ENCODE measurements at regions not wholly inside any gene's neighbourhood (a gene's known extent, or its start where the extent isn't known, plus 50 kb on each side); places are given as distances from the start of the nearest gene placed in this dataset.

GRCh38 chr5:2178528-2178927, 295.8 kb upstream of the IRX4 start:
- Histone ChIP-seq H3F3A (ENCODE audit: insufficient read depth, low read length) (no peaks in the 10 kb centered on the region), H3K9ac (ENCODE audit: low read length) (no peak overlapping the region), H4K20me1 (ENCODE audit: insufficient read depth, low read length) (no peaks in the 10 kb centered on the region), H3K9me3 (replicated peaks; ENCODE audit: insufficient read depth, low read length) (no peaks in the 10 kb centered on the region), H3K27me3 (replicated peaks; ENCODE audit: insufficient read depth, low read length) (no peaks in the 10 kb centered on the region), H3K4me2 (ENCODE audit: low read depth, low read length) (no peak overlapping the region), H3K9me2 (replicated peaks; ENCODE audit: insufficient read depth, low read length) (no peaks in the 10 kb centered on the region), H3K27ac (ENCODE audit: low read length) (no peak overlapping the region), H3K4me3 (ENCODE audit: low read length) (no peak overlapping the region), H3K36me3 (replicated peaks; ENCODE audit: insufficient read depth, low read length) (no peaks in the 10 kb centered on the region), H2AFZ (ENCODE audit: low read length) (no peak overlapping the region), H3K79me2 (ENCODE audit: low read length) (no peaks in the 10 kb centered on the region), H3K4me1 (ENCODE audit: low read length) (no peaks in the 10 kb centered on the region)
- TF ChIP-seq EZH2 (optimal IDR thresholded peaks at IDR 0.05; ENCODE audit: low read depth, low read length) (no peak), EZH2phosphoT487 (IDR thresholded peaks at IDR 0.05; ENCODE audit: low read length) (no peak)
- TF ChIP-seq, protein P1, sequence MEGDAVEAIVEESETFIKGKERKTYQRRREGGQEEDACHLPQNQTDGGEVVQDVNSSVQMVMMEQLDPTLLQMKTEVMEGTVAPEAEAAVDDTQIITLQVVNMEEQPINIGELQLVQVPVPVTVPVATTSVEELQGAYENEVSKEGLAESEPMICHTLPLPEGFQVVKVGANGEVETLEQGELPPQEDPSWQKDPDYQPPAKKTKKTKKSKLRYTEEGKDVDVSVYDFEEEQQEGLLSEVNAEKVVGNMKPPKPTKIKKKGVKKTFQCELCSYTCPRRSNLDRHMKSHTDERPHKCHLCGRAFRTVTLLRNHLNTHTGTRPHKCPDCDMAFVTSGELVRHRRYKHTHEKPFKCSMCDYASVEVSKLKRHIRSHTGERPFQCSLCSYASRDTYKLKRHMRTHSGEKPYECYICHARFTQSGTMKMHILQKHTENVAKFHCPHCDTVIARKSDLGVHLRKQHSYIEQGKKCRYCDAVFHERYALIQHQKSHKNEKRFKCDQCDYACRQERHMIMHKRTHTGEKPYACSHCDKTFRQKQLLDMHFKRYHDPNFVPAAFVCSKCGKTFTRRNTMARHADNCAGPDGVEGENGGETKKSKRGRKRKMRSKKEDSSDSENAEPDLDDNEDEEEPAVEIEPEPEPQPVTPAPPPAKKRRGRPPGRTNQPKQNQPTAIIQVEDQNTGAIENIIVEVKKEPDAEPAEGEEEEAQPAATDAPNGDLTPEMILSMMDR (IDR thresholded peaks at IDR 0.05; ENCODE audit: low read length), result no peak
- no peak for DNase-seq

GRCh38 chr5:2178071-2178477, 295.3 kb upstream of the IRX4 start:
- Histone ChIP-seq H3K27ac (ENCODE audit: low read length) (no peak overlapping the region), H3K36me3 (replicated peaks; ENCODE audit: insufficient read depth, low read length) (no peaks in the 10 kb centered on the region), H3K9me3 (replicated peaks; ENCODE audit: insufficient read depth, low read length) (no peaks in the 10 kb centered on the region), H3K4me3 (ENCODE audit: low read length) (no peak overlapping the region), H3K79me2 (ENCODE audit: low read length) (no peaks in the 10 kb centered on the region), H3K9ac (ENCODE audit: low read length) (no peak overlapping the region), H3K4me1 (ENCODE audit: low read length) (no peaks in the 10 kb centered on the region), H3K27me3 (replicated peaks; ENCODE audit: insufficient read depth, low read length) (no peaks in the 10 kb centered on the region), H3F3A (ENCODE audit: insufficient read depth, low read length) (no peaks in the 10 kb centered on the region), H4K20me1 (ENCODE audit: insufficient read depth, low read length) (no peaks in the 10 kb centered on the region), H2AFZ (ENCODE audit: low read length) (no peak overlapping the region), H3K9me2 (replicated peaks; ENCODE audit: insufficient read depth, low read length) (no peaks in the 10 kb centered on the region), H3K4me2 (ENCODE audit: low read depth, low read length) (no peak overlapping the region)
- TF ChIP-seq EZH2phosphoT487 (IDR thresholded peaks at IDR 0.05; ENCODE audit: low read length), result no peak
- TF ChIP-seq EZH2 (optimal IDR thresholded peaks at IDR 0.05; ENCODE audit: low read depth, low read length), result no peak
- TF ChIP-seq, protein P1 (IDR thresholded peaks at IDR 0.05; ENCODE audit: low read length), result no peak
- DNase-seq, result no peak

- Histone ChIP-seq H3K79me2 (ENCODE audit: low read length) (no peaks in the 10 kb centered on the region), H3K27me3 (replicated peaks; ENCODE audit: insufficient read depth, low read length) (no peaks in the 10 kb centered on the region), H3K4me3 (ENCODE audit: low read length) (no peak overlapping the region), H3K9ac (ENCODE audit: low read length) (no peak overlapping the region), H3K4me2 (ENCODE audit: low read depth, low read length) (no peak overlapping the region), H2AFZ (ENCODE audit: low read length) (no peak overlapping the region), H4K20me1 (ENCODE audit: insufficient read depth, low read length) (no peaks in the 10 kb centered on the region), H3F3A (ENCODE audit: insufficient read depth, low read length) (no peaks in the 10 kb centered on the region), H3K9me3 (replicated peaks; ENCODE audit: insufficient read depth, low read length) (no peaks in the 10 kb centered on the region), H3K4me1 (ENCODE audit: low read length) (no peaks in the 10 kb centered on the region), H3K9me2 (replicated peaks; ENCODE audit: insufficient read depth, low read length) (no peaks in the 10 kb centered on the region), H3K27ac (ENCODE audit: low read length) (no peak overlapping the region), H3K36me3 (replicated peaks; ENCODE audit: insufficient read depth, low read length) (no peaks in the 10 kb centered on the region)
- DNase-seq, result no peak
- TF ChIP-seq, protein P1 (IDR thresholded peaks at IDR 0.05; ENCODE audit: low read length), result no peak
- no peak for TF ChIP-seq EZH2 (optimal IDR thresholded peaks at IDR 0.05; ENCODE audit: low read depth, low read length)
- TF ChIP-seq EZH2phosphoT487 (IDR thresholded peaks at IDR 0.05; ENCODE audit: low read length), result no peak
These were observed 294.5 kb upstream of the IRX4 start for GRCh38 chr5:2177244-2177643.
